HG03354 (cell line): ENCODE measurements at regions not wholly inside any gene's neighbourhood (a gene's known extent, or its start where the extent isn't known, plus 50 kb on each side); places are given as distances from the start of the nearest gene placed in this dataset.

ENCODE experiments used
- ATAC-seq: cut with Tn5 transposase; IDR thresholded peaks from one replicate; pipeline ENCODE4 v1.9.1; 2021; ENCODE audit warnings: mild to moderate bottlenecking; ENCODE audit not compliant: unreplicated experiment, poor library complexity, severe bottlenecking

DNA sequence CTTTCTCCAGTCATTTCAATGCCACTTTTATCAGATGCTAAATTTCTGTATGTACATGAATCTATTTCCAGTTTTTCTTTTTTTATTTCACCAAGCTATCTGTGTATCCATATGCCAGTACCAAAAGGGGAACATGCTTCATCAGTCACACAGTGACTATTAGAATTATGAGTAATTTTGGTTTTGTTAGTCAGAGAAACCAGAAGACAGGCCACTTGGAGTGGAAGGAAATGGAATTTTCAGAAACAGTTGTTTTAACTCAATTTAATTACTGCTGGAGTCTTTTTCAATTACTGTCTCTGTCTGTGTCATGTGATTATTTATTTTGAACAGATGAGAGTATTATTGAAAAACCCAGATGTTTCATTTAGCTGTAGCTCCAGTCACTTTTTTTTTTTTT, 84.6 kb upstream of the ANO3 start:
- no peak for ATAC-seq

DNA sequence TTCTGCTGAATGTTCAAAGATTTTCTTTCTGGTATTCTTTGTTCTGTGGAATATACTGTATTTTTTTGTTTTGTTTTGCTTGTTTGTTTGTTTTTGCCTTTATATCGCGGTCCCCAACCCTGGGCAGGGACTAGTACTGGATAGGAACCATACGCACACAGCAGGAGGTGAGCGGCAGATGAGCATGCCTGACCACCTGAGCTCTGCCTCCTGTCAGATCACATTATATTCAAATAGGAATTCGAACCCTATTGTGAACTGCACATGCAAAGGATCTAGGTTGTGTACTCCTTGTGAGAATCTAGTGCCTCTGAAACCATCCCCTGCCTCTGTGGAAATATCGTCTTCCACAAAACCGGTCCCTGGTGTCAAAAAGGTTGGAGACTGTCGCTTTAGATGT, 83.3 kb upstream of the ANO3 start:
- ATAC-seq, result no peak

DNA sequence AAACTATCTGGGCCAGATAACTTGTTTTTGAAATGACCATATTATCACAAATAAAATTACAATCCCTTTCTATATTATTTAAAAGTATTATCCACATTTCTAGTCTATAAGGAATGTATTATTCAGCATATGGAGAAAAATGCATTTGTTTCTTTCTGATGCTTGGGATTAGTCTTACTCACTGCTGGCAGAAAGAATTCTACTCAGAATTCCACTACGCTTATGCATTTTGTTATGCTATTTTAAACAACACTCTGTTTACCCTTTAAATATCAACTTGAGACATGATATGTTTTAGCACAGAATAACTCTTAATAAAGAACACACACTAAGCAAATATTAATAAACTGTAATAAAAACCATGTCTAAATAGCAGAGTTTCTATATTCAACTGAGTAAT, 77.6 kb upstream of the ANO3 start:
- no peak for ATAC-seq

DNA sequence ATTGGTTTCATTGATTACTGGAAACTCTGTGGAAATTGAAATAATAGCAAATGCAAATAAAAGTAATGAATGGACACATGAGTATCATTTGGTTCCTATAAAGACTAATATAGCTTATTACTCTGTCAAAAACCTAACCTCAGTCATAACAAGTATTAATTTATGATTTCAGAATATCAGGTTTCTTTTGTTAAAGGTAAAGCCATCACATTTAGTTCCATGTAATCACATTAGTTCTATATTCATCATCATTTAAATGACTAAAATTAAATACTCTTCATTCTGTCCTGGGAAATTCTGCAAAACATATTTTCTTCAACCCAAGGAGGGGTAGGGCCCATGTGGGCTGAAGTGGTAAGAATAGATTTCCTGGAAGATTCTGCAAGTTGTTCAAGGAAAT, 68.2 kb upstream of the ANO3 start:
- ATAC-seq, result no peak

DNA sequence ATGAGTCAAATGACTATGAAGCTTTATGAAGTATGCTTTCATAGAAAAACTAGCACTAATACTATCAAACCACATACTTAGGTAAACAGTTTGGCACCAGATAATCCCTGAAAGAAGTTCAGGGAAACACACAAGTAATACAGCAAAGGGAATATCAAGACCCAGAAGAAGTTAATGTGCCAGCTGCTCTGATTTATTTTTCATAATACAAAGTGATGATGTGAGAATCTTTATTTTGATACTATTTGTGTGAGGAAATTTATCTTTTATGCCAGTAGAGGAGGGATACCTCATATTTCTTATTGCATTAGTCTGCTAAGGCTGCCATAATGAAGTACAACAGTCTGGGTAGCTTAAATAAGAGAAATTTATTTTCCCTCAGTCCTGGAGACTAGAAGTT, 67.7 kb upstream of the ANO3 start:
- no peak for ATAC-seq

DNA sequence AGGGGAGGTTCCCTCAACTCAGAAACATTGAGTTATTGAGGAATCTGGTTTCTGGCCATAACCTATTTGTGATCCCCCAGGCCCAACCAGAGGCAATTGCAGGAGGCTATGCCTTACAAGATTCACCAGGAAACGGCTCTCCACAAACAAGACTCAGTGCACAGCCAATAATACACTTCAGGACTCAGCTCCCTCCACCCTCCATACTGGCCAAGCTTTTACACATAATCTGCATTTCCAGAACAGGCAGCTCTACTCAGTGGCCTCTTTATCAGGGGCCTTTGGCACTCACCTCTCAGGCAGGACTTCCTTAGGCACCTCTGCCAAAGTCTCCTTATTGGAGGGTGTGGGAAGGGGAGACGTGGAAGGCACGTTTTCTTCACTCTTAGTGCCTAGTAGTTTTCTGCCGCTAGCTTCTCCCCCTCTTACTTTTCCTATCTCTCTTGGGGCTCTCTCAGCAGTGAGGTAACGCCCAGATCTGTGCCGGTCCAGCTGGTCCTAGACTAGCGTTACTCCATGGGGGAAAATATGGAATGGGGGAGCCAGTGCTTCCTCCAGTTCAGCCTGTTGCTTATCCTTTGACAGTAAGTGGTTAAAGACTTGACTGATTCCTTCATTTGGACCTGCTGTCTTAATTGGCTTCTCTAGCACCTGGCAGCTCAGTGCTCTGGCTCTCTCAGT, 62.8 kb upstream of the ANO3 start:
- no peak for ATAC-seq

DNA sequence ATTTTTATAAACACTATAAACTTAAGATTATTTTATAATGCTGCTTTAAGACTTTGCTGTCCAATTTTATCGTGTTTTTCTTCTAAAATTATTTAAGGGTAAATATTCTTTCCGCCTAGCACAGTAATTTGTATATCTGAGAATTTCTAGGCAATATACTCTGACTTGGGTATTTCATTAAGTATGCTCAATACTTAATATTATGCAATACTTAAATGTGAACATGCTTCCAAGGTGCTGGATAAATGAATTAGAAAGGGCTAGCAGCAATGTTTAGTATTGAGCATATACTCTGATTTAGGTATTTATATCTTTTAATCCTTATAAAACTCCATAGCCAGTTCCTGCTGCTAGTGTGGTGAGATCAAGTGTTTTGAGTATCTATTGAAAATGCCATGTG, 60.3 kb upstream of the ANO3 start:
- ATAC-seq, result no peak

DNA sequence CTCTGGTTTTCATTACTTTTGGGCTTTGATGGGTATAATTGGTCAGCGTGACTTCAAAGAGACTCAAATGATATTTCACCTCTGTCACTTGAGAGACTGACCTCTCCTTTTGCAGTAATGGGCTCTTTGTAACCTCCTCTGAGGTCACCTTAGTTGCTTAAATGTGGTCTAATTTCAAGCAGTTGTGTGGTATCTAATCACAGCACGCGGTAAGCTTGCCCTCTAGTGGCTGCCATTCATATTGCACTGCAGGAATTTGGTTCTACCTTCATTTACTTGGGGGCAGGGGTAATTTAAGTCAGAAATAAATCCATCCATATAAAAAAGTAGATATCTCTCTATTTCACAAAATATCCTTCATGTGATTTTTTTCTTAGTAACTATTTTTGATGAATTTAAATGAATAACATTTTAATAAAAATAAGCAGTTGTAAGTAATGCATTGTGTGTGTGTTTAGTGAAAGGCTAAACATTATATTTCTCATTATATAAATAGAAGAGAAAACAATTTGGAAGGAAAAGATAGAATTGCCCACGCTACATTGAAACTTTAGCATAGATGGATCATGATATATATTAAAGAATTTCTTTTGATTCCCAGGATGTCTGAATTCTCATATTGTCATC, 55.0 kb upstream of the ANO3 start:
- peak; percentile 96 for ATAC-seq

DNA sequence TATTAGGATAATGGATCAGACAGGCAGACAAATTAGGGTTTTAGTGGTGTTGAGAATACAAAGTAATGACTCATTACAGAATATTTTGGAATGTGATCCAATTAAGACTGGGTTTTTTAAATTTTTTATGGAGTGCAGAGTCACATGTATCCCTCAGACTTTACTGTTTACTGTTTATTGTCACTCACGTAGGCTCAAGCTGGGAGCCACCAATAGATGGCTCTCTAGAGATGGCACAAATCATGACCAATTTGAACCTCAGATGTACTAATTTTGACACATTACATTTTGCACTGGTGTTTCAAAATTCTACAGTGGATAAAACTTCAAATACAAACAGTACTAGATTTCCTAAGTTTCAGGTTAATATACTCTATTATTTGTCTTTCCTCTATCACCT, 53.6 kb upstream of the ANO3 start:
- ATAC-seq, result no peak
